ENCODE measurements at regions not wholly inside any gene's neighbourhood (a gene's known extent, or its start where the extent isn't known, plus 50 kb on each side); places are given as distances from the start of the nearest gene placed in this dataset.

DNA sequence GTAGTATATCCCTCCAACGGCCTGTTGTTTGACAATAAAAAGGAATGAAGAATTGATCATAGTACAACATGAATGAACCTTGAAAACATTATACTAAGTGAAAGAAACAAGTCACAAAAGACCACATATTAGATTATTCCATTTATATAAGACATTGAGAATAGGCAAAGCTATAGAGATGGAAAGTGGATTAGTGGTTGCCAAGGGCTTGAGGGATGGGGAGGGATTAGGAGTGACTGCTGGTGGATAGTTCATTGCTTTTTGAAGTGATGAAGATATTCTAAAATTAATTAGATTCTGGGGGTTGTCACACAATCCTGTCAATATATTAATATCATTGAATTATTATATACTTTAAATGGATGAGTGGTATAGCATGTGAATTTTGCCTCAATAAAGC, 142.5 kb upstream of the DPT start:
- no peak for TF ChIP-seq ZNF792 (CRISPR knock-in tag; IDR thresholded peaks at IDR 0.05)
- ChIA-PET POLR2A (no interaction called here), CTCF (ENCODE audit: low intra/inter-chr PET ratio, low total read pairs) (no interaction called here)
- Histone ChIP-seq H2AFZ (ENCODE audit: low read length) (no peak overlapping the region), H3K4me2 (ENCODE audit: low read depth, low read length) (no peak overlapping the region), H3K36me3 (replicated peaks in 1 of 2; ENCODE audit: control insufficient read depth in 1 of 2, insufficient read depth in 2 of 2, low read length in 2 of 2) (no peaks in the 10 kb centered on the region), H3K27me3 (ENCODE audit: control insufficient read depth in 1 of 2, insufficient read depth in 2 of 2, low read length in 2 of 2) (no peaks in the 10 kb centered on the region; a peak in 1 of 5 replicates), H3K79me2 (ENCODE audit: insufficient read depth, low read length) (no peaks in the 10 kb centered on the region), H3K4me1 (ENCODE audit: insufficient read depth, low read length) (peaks cover 13% of the 10 kb centered on the region), H3K9ac (ENCODE audit: insufficient read depth, low read depth, low read length) (no peak overlapping the region), H4K20me1 (ENCODE audit: insufficient read depth, low read length) (no peaks in the 10 kb centered on the region), H3K9me3 (ENCODE audit: low read length) (peaks cover 3% of the 10 kb centered on the region), H3K4me3 (replicated peaks in 1 of 3; ENCODE audit: insufficient read depth in 1 of 3, low read depth in 2 of 3, low read length in 3 of 3) (no peak overlapping the region), H3K27ac (ENCODE audit: extremely low read length, insufficient read depth, low read length) (no peak overlapping the region)
- FAIRE-seq = no peak
- DNase-seq (ENCODE audit: low spot score) = no peak
- no TSS peak for BruUV-seq (replicated peaks)
- 24% methylated on average over 1 of the region's 1 CpG for WGBS (ENCODE audit: low lambda C conversion rate)
- ATAC-seq = no peak
- in situ Hi-C loops (cut with HindIII; ENCODE audit: extremely low pct_ligation_motif_present, low pct_unique_long_range_greater_than_20kb) = no loop called here
- intact Hi-C loops (cut with micrococcal nuclease; ENCODE audit: unreplicated experiment) = no loop called here

DNA sequence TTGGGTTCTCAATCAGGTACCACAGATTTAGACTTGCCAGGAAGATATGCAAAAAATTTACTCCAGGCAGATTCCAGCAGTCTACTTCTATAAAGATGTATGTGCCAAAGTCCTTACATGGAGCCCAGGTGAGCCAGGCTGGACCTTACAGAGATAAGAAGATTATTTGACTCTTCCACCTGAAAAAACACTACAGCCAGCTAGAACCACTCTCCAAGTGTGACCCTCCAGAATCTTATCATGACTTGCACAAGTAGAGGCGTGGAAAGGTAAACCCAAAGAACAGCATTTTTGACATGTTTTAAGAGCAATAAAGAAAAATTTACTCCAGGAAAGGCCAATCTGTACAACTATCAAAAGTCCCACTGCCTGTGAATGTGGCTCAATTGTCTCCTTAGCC, 146.8 kb upstream of the DPT start:
- in situ Hi-C loops (cut with HindIII; ENCODE audit: extremely low pct_ligation_motif_present, low pct_unique_long_range_greater_than_20kb) = no loop called here

DNA sequence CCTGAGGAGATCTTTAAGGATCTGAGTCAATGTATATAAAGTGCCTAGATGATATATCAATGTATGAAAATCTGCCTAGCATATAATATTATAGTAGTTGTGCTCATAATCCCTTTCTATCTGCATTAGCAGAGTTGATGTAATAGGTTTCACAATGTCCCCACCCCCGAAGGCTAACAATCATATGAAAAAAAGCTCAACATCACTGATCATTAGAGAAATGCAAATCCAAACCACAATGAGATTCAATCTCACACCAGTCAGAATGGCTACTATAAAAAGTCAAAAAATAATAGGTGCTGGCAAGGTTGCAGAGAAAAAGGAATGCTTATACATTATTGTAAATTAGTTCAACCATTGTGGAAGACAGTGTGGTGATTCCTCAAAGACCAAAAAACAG, 147.8 kb upstream of the DPT start:
- peaks cover 0 to 3% of the 10 kb centered on the region in 2 experiments; a peak in 1 of 5 replicates for H3K27me3 ChIP-seq (ENCODE audit: control insufficient read depth in 1 of 2, insufficient read depth in 2 of 2, low read length in 2 of 2)
- in situ Hi-C loops (cut with HindIII; ENCODE audit: extremely low pct_ligation_motif_present, low pct_unique_long_range_greater_than_20kb) (no loop called here), intact Hi-C loops (cut with micrococcal nuclease; ENCODE audit: unreplicated experiment) (no loop called here)
- TF ChIP-seq MIXL1 (CRISPR knock-in tag; IDR thresholded peaks at IDR 0.05) (no peak), AGO1 (IDR thresholded peaks at IDR 0.05; ENCODE audit: low read depth, low read length, poor library complexity, severe bottlenecking) (no peak)
- TF ChIP-seq, protein P1, sequence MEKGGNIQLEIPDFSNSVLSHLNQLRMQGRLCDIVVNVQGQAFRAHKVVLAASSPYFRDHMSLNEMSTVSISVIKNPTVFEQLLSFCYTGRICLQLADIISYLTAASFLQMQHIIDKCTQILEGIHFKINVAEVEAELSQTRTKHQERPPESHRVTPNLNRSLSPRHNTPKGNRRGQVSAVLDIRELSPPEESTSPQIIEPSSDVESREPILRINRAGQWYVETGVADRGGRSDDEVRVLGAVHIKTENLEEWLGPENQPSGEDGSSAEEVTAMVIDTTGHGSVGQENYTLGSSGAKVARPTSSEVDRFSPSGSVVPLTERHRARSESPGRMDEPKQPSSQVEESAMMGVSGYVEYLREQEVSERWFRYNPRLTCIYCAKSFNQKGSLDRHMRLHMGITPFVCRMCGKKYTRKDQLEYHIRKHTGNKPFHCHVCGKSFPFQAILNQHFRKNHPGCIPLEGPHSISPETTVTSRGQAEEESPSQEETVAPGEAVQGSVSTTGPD (CRISPR knock-in tag; IDR thresholded peaks at IDR 0.05) = no peak
- DNase-seq (ENCODE audit: low spot score) = no peak
- FAIRE-seq = no peak
- H3K9me3 ChIP-seq (ENCODE audit: low read length) = no peaks in the 10 kb centered on the region
- H2AFZ ChIP-seq (ENCODE audit: low read length) = no peak overlapping the region
- no peak overlapping the region for H3K27ac ChIP-seq (ENCODE audit: extremely low read length, insufficient read depth, low read length)
- H4K20me1 ChIP-seq (ENCODE audit: insufficient read depth, low read length) = no peaks in the 10 kb centered on the region
- BruUV-seq (replicated peaks) = no TSS peak
- peaks cover 13% of the 10 kb centered on the region for H3K4me1 ChIP-seq (ENCODE audit: insufficient read depth, low read length)
- 3% methylated on average over 1 of the region's 1 CpG for WGBS (ENCODE audit: low lambda C conversion rate)
- ATAC-seq = no peak
- H3K36me3 ChIP-seq (replicated peaks in 1 of 2; ENCODE audit: control insufficient read depth in 1 of 2, insufficient read depth in 2 of 2, low read length in 2 of 2) = no peaks in the 10 kb centered on the region
- POLR2A ChIA-PET = no interaction called here
- no peak overlapping the region for H3K4me3 ChIP-seq (replicated peaks in 1 of 3; ENCODE audit: insufficient read depth in 1 of 3, low read depth in 2 of 3, low read length in 3 of 3)
- H3K4me2 ChIP-seq (ENCODE audit: low read depth, low read length) = no peak overlapping the region
- H3K79me2 ChIP-seq (ENCODE audit: insufficient read depth, low read length) = no peaks in the 10 kb centered on the region
- CTCF ChIA-PET (ENCODE audit: low intra/inter-chr PET ratio, low total read pairs) = no interaction called here
- H3K9ac ChIP-seq (ENCODE audit: insufficient read depth, low read depth, low read length) = no peak overlapping the region

More for the DNA sequence above, 146.8 kb upstream of the DPT start:
- intact Hi-C loops (cut with micrococcal nuclease; ENCODE audit: unreplicated experiment) = no loop called here
- WGBS (ENCODE audit: low lambda C conversion rate) = 19% methylated on average over 1 of the region's 1 CpG
- no peak overlapping the region for H2AFZ ChIP-seq (ENCODE audit: low read length)
- no peak overlapping the region for H3K27ac ChIP-seq (ENCODE audit: extremely low read length, insufficient read depth, low read length)
- no peaks in the 10 kb centered on the region for H3K9me3 ChIP-seq (ENCODE audit: low read length)
- CTCF ChIA-PET (ENCODE audit: low intra/inter-chr PET ratio, low total read pairs) = no interaction called here
- DNase-seq (ENCODE audit: low spot score) (no peak), FAIRE-seq (no peak), ATAC-seq (no peak)
- H3K9ac ChIP-seq (ENCODE audit: insufficient read depth, low read depth, low read length) = no peak overlapping the region
- no peaks in the 10 kb centered on the region for H3K79me2 ChIP-seq (ENCODE audit: insufficient read depth, low read length)
- no peak overlapping the region for H3K4me3 ChIP-seq (replicated peaks in 1 of 3; ENCODE audit: insufficient read depth in 1 of 3, low read depth in 2 of 3, low read length in 3 of 3)
- no TSS peak for BruUV-seq (replicated peaks)
- no peaks in the 10 kb centered on the region for H3K36me3 ChIP-seq (replicated peaks in 1 of 2; ENCODE audit: control insufficient read depth in 1 of 2, insufficient read depth in 2 of 2, low read length in 2 of 2)
- H3K4me1 ChIP-seq (ENCODE audit: insufficient read depth, low read length) = peaks cover 13% of the 10 kb centered on the region
- TF ChIP-seq NFYB (CRISPR knock-in tag; IDR thresholded peaks at IDR 0.05) = no peak
- no peaks in the 10 kb centered on the region for H3K27me3 ChIP-seq (ENCODE audit: control insufficient read depth in 1 of 2, insufficient read depth in 2 of 2, low read length in 2 of 2)
- POLR2A ChIA-PET = no interaction called here
- no peaks in the 10 kb centered on the region for H4K20me1 ChIP-seq (ENCODE audit: insufficient read depth, low read length)
- no peak overlapping the region for H3K4me2 ChIP-seq (ENCODE audit: low read depth, low read length)
